ENCODE measurements at regions not wholly inside any gene's neighbourhood (a gene's known extent, or its start where the extent isn't known, plus 50 kb on each side); places are given as distances from the start of the nearest gene placed in this dataset.

DNA sequence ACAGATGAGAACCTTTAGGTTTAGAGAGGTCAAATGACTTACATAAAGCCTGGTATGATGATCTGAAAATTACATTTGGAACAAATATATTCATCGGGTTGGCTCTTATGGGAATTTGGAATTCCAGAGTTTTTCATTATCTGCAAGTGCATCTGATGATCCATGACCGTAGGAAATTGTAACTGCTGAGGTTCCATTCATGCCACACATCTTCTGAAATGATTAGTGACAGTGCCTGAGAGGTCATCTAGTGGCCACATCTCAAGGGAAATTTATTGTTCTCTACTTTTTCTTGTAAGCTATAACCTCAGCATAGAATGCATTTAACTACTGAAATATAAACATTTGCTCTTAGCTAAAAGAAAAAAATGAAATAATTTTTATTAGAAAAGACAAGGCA is 105.8 kb upstream of the NWD2 start:
- TF ChIP-seq ZEB2 (IDR thresholded peaks at IDR 0.05) (no peak), ELF2 (CRISPR knock-in tag; IDR thresholded peaks at IDR 0.05) (no peak), RFX5 (IDR thresholded peaks at IDR 0.05; ENCODE audit: low read depth, low read length) (no peak), ZBTB17 (CRISPR knock-in tag; IDR thresholded peaks at IDR 0.05) (no peak), PCBP1 (IDR thresholded peaks at IDR 0.05; ENCODE audit: low read depth, low read length, poor library complexity, severe bottlenecking) (no peak), BCLAF1 (IDR thresholded peaks at IDR 0.05; ENCODE audit: borderline replicate concordance in 1 of 2, control insufficient read depth in 1 of 2, low read depth in 2 of 2, low read length in 1 of 2) (no peak), POU5F1 (IDR thresholded peaks at IDR 0.05; ENCODE audit: borderline replicate concordance, low read depth, low read length, partially characterized antibody) (no peak), ZNF217 (CRISPR knock-in tag; IDR thresholded peaks at IDR 0.05) (no peak), EP300 (IDR thresholded peaks at IDR 0.05; ENCODE audit: low read length) (no peak), ZBTB26 (CRISPR knock-in tag; IDR thresholded peaks at IDR 0.05) (no peak)
- TF ChIP-seq, protein P1, sequence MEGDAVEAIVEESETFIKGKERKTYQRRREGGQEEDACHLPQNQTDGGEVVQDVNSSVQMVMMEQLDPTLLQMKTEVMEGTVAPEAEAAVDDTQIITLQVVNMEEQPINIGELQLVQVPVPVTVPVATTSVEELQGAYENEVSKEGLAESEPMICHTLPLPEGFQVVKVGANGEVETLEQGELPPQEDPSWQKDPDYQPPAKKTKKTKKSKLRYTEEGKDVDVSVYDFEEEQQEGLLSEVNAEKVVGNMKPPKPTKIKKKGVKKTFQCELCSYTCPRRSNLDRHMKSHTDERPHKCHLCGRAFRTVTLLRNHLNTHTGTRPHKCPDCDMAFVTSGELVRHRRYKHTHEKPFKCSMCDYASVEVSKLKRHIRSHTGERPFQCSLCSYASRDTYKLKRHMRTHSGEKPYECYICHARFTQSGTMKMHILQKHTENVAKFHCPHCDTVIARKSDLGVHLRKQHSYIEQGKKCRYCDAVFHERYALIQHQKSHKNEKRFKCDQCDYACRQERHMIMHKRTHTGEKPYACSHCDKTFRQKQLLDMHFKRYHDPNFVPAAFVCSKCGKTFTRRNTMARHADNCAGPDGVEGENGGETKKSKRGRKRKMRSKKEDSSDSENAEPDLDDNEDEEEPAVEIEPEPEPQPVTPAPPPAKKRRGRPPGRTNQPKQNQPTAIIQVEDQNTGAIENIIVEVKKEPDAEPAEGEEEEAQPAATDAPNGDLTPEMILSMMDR (IDR thresholded peaks at IDR 0.05 in 2 of 3, conservative IDR thresholded peaks at IDR 0.05 in 1 of 3; ENCODE audit: insufficient read depth in 2 of 3, low read depth in 1 of 3, low read length in 3 of 3) = no peak
- TF ChIP-seq, protein P2, sequence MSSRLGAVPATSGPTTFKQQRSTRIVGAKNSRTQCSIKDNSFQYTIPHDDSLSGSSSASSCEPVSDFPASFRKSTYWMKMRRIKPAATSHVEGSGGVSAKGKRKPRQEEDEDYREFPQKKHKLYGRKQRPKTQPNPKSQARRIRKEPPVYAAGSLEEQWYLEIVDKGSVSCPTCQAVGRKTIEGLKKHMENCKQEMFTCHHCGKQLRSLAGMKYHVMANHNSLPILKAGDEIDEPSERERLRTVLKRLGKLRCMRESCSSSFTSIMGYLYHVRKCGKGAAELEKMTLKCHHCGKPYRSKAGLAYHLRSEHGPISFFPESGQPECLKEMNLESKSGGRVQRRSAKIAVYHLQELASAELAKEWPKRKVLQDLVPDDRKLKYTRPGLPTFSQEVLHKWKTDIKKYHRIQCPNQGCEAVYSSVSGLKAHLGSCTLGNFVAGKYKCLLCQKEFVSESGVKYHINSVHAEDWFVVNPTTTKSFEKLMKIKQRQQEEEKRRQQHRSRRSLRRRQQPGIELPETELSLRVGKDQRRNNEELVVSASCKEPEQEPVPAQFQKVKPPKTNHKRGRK (tag; IDR thresholded peaks at IDR 0.05) = no peak
